ENCODE measurements at regions not wholly inside any gene's neighbourhood (a gene's known extent, or its start where the extent isn't known, plus 50 kb on each side); places are given as distances from the start of the nearest gene placed in this dataset.

DNA sequence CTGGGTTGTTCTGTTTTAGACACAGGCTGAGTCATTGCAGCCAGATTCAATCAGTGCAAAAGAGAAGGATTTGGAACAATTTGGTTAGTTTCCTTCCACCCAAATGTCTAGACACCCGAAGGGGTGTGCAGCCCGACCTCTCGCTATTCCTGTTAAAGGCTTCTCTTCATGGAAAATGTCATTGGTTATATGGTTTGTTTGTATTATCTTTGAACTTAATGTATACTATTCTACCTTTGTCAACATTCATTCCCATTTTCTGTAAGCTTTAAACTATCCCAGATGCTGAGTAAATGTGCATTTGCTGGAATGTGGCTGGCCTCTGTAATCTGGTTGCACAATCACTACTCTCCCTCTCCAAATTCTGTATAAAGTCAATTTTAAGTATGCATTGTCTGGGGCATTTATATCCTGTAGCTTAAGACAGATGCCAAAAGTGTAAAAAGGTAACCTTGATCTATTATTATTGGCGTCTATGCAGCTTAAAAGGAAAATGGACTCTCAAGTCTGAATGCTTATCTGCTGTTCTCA is 80.4 kb upstream of the RND3 start:
- TF ChIP-seq, protein P1, sequence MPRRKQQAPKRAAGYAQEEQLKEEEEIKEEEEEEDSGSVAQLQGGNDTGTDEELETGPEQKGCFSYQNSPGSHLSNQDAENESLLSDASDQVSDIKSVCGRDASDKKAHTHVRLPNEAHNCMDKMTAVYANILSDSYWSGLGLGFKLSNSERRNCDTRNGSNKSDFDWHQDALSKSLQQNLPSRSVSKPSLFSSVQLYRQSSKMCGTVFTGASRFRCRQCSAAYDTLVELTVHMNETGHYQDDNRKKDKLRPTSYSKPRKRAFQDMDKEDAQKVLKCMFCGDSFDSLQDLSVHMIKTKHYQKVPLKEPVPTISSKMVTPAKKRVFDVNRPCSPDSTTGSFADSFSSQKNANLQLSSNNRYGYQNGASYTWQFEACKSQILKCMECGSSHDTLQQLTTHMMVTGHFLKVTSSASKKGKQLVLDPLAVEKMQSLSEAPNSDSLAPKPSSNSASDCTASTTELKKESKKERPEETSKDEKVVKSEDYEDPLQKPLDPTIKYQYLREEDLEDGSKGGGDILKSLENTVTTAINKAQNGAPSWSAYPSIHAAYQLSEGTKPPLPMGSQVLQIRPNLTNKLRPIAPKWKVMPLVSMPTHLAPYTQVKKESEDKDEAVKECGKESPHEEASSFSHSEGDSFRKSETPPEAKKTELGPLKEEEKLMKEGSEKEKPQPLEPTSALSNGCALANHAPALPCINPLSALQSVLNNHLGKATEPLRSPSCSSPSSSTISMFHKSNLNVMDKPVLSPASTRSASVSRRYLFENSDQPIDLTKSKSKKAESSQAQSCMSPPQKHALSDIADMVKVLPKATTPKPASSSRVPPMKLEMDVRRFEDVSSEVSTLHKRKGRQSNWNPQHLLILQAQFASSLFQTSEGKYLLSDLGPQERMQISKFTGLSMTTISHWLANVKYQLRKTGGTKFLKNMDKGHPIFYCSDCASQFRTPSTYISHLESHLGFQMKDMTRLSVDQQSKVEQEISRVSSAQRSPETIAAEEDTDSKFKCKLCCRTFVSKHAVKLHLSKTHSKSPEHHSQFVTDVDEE (CRISPR knock-in tag; IDR thresholded peaks at IDR 0.05) = no peak
- TF ChIP-seq GLIS3 (CRISPR knock-in tag; IDR thresholded peaks at IDR 0.05) (no peak), ZFP3 (CRISPR knock-in tag; IDR thresholded peaks at IDR 0.05) (no peak), ZNF565 (CRISPR knock-in tag; conservative IDR thresholded peaks at IDR 0.05; ENCODE audit: low read depth) (no peak)
